ENCODE measurements at regions not wholly inside any gene's neighbourhood (a gene's known extent, or its start where the extent isn't known, plus 50 kb on each side); places are given as distances from the start of the nearest gene placed in this dataset.
"Not testable (repeated sequence)": the region's sequence is repeated elsewhere in the genome, so short reads cannot be mapped to it uniquely, and the experiment has no call there.

GRCh38 chr6:22129751-22130150, 167.1 kb downstream of the PRL start:
- no peak for DNase-seq

DNA sequence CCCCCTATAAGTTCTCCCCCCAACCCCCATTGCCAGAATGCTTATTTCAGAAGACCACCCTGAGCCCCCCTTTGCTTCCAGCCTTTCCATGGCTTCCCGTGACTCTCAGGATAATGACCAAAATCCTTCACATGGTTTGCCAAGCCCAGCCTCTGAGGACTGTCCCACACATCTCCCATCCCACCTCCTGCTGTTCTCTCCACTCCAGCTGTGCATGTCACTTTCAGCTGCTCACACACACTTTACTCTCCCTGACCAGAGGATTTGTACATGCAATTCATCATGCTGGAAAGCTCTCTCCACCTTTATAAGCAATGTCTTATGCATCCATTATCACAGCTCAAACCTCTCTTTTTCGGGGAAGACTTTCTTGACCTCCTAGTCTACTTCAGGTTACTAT, 164.2 kb downstream of the PRL start:
- DNase-seq, result no peak

DNA sequence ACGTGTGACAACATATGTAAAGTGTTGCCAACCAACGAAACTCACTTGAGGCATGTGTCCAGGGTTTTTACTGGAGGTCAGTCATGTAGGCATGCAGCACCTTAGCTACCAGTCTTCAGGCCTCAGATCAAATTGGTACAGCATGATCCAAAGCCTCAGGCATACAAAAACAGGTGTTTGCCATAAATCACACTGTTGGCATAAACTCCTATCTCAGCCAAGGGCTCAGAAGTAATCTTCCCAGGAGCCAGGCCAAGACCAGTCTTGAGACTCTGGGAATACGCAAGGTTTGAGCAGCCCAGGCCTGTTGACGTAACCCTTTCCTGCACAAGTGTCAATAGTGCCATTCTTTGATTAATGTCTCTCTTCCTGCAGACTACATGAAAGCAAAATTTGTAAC, 163.5 kb downstream of the PRL start:
- no peak for DNase-seq

DNA sequence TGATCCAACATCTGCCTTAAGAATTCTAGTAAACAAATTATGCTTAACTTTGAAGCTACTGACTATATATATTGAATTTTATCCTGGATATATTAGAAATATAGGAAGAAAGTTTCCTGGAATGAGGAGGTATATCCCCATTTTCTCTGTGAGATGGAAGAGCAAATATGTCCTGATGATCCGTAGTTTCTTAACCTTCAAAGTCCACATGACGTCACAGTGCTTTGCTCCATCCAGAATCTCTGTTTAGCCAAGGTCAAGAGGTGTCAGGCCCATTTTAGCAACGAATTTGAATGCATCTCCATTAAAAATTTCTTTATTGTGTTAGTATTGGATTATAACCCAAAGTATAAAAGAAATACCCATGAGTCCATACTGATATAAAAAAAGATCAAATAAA, 162.5 kb downstream of the PRL start:
- DNase-seq, result no peak

GRCh38 chr6:22135395-22135794, 161.4 kb downstream of the PRL start:
- DNase-seq, result no peak

GRCh38 chr6:22140736-22141135, 156.1 kb downstream of the PRL start:
- not testable (repeated sequence) for DNase-seq

DNA sequence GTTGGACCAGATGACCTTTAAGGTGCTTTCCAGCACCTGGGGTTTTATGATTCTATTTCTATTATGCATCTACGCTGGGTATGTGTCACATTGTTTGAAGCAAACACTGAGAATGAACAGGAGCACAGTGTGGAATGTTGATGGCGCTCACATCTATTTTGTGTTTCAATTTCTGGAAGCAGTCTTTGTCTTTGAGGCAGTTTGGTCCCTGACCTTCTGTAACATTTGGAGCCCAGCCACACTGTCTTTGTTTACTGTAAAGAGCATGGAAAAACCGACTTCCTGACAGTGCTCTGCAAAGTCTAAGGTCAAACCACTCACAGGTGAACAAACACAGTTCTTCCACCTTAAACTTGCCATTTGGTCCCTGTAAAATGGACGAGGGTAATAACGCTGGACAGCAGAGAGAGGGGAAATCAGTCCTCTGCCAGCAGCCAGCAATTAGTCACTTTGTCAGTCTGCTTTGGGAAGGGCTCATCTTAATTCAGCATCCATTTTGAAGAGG, 155.5 kb downstream of the PRL start:
- DNase-seq, result no peak

DNA sequence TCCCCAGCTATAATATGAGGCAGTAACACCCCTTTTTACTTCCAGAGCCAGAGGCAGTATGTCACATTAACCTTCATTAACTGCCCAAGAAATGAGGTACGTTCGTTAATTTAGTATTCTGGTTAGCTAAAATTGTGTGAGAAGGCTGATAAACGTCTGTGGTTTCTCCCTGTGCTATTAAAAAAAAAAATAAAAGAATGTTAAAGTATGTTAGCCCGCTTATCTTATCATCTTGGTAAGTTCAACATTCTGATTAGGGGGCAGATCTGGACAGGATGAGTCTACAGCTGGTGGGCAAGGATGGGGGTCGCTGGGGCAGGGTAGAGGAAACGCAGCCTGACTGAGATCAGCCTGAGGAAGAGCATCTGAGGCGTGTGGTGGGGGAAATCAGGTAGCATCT, 154.0 kb downstream of the PRL start:
- DNase-seq, result no peak

GRCh38 chr6:22145376-22145775, 151.5 kb downstream of the PRL start:
- DNase-seq, result no peak

DNA sequence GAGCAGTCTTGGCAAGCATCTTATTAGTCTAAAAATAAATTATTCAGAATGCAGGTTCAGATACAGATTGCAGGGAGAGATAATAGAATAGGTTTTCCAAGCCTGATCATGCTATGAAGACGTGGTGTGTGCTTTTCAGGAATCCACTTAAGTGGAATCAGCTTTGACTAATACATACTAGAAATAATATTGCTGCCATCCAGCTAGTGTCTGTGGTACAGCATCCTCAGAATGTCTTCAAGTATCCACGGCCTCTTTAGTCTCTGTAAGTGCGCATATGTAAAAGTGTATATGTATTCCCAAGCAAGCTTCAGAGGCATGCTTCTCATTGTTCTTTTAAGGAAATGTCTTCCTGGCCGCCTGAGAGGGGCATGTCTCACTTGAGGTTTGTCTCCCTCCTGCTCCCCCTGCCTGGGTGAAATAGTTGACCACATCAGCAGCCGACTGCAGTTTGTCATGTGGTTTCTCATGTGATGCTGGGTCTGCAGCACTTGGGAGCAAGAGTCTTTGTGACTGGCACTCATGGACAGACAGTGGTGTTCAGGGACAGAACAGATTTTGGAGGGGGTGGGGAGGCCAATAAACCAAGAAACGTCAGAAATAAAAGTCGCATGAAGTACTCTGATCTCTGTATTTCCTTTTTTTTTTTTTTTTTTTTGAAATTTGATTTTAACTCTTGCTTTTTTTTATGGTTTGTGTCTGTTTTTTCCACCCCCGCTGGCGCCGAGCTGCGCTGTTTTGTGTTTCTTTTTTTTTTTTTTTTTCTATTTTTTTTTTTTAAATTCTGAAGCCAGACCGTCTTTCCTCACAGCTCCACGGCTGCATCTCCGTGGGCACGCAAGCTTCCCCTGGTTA, 150.8 kb downstream of the PRL start:
- DNase-seq, result peak; percentile 7

GRCh38 chr6:22146678-22146930, 150.2 kb downstream of the PRL start:
- DNase-seq, result no peak

DNA sequence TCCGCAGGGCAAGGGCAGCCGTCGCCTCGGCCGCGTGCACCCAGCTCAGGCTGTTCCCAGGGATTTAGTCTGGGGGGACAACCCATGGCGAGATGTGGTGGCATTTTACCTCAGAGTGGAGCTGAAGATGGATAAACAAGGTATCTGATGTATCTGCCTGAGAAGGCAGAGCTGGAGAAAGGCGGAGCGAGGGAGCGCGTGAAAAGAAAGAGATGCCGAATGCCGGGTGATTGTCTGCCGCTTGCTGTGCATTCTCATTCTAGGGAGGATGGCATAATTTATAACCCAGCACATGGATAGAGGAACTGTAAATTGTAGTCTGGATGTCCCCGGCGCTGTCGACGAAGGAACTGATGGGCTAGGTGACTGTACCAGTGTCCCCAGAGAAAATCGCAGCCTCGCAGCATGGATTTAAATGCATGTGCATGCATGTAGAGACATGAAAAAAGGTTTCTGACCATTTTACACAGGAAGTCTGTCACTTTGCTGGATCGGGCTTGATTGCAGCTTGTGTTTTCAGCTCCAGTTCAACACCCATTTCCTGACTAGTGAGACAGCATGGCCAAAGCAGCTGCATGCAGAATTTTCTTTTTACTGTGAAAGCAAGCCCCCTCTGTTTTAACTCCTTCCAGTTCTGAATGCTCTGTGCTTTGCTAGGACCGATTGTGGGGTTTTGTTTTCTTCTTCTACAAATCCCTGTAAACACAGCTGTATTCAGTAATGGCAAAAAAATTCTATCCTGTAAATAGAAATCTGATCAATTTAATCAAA, 149.7 kb downstream of the PRL start:
- no peak for DNase-seq

- peak; percentile 28 for DNase-seq
Measured at GRCh38 chr6:22147921-22148776, 148.7 kb downstream of the PRL start.

- no peak for DNase-seq
Measured at GRCh38 chr6:22149096-22149495, 147.7 kb downstream of the PRL start.

- DNase-seq, result no peak
Measured at GRCh38 chr6:22149501-22150367, 147.1 kb downstream of the PRL start.

- DNase-seq, result no peak
Measured at GRCh38 chr6:22150368-22151035, 146.3 kb downstream of the PRL start.

GRCh38 chr6:22151892-22152291, 144.9 kb downstream of the PRL start:
- DNase-seq, result no peak

GRCh38 chr6:22152841-22153240, 144.0 kb downstream of the PRL start:
- no peak for DNase-seq

GRCh38 chr6:22153384-22154158, 143.3 kb downstream of the PRL start:
- DNase-seq, result no peak

DNA sequence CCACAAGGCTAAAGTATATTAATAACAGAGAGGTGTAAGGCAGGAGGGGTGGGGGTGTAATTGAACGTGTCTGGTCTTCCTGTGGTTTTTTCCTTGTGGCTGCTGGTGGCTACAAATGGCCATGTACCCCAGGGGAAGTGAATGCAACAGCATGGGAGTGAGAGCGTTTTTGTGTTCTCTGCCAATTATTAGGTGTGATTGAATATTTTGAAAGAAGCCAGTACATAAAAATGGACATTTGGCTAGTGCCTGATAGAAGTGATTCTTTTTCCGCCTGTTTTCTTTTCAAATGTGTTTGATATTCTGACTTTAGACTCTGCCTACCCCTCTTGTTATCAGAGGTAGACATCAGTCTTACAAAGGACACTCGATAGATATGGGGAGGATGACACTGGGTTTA, 141.3 kb downstream of the PRL start:
- DNase-seq, result no peak

DNA sequence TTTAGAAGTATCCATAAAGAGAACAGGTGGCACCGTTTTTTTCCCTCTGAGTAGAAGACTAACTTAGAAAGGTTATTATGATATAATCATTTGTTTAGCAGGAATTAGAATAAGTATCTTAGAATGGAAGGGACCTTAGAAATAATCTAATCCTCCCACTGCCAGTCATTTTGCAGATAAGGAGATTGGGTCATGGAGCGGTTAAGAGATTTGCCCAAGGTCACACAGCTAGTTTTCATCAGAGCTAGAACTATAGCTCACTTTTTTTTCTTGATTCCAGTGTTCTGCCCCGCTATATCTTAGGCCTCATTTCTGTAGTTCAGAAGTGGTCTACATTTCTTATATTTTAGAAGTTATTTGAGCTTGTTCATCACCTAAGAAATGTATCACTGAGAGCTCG, 139.6 kb downstream of the PRL start:
- DNase-seq, result no peak

Data from HCEC 1CT (cell line).